SKM-1 (cell line): ENCODE measurements at regions not wholly inside any gene's neighbourhood (a gene's known extent, or its start where the extent isn't known, plus 50 kb on each side); places are given as distances from the start of the nearest gene placed in this dataset.

ENCODE experiments used
- DNase-seq: peaks from one replicate; lab custom pipeline; 2025; ENCODE audit not compliant: unreplicated experiment; lab: John Stamatoyannopoulos, UW

GRCh38 chr3:30203301-30203700 is 403.1 kb upstream of the TGFBR2 start:
- DNase-seq: no peak

GRCh38 chr3:30204126-30204525 is 402.3 kb upstream of the TGFBR2 start:
- no peak for DNase-seq

DNA sequence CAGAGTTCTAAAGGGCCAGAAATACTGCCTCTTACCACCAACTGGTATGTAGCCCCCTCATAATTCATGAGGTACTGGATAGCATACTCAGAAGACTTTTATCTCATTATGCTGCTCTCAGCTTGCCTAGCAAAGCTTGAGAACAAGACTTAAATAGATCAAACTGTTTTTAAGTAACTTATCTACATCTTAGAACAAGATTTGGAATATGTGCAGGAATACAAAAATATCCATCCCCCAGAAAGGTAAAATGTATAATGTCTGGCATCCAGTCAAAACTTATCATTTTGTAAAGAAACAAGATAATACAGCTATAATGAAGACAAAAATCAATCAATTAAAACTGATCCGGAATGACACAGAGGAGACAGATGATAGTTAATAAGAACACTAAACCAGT is 400.4 kb upstream of the TGFBR2 start:
- no peak for DNase-seq

DNA sequence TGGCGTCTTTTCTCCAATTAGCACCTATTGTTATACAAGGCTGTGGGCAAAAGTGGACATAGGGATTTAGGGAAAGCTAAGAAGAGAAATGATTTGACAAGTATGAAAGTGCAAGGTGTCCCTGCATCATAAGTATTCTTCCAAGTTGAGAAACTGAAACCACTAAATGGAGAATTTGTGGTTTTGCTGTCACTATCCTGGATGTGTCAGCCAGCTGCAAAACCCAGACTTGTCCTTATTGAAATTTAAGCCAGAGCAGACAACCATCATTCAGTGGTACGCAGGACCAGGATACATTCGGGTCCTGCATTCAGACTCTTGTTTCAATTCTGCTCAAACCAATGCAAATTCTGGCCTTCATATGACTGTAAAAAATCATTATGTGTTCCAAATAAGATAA is 384.8 kb upstream of the TGFBR2 start:
- peak; percentile 51 for DNase-seq

DNA sequence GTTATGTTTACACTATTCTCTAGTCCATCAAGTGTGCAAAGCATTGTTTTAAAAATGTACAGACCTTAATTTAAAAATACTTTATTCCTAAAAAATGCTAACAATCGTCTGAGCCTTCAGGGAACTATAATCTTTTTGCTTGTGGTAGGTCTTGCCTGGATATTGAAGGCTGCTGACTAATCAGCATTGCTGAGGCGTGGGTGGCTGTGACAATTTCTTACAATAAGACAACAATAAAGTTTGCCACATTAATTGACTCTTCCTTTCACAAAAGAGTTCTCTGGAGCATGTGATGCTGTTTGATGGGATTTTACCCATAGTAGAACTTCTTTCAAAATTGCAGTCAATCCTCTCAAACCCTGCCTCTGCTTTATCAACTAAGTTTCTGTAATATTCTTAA is 384.0 kb upstream of the TGFBR2 start:
- DNase-seq: no peak

GRCh38 chr3:30225021-30225420 is 381.4 kb upstream of the TGFBR2 start:
- DNase-seq: no peak

GRCh38 chr3:30226601-30227151 is 379.7 kb upstream of the TGFBR2 start:
- no peak for DNase-seq

GRCh38 chr3:30227571-30228301 is 378.7 kb upstream of the TGFBR2 start:
- peak; percentile 73 for DNase-seq

GRCh38 chr3:30228302-30228631 is 378.1 kb upstream of the TGFBR2 start:
- DNase-seq: no peak

- no peak for DNase-seq
Observed at GRCh38 chr3:30231277-30232141, 374.9 kb upstream of the TGFBR2 start.

DNA sequence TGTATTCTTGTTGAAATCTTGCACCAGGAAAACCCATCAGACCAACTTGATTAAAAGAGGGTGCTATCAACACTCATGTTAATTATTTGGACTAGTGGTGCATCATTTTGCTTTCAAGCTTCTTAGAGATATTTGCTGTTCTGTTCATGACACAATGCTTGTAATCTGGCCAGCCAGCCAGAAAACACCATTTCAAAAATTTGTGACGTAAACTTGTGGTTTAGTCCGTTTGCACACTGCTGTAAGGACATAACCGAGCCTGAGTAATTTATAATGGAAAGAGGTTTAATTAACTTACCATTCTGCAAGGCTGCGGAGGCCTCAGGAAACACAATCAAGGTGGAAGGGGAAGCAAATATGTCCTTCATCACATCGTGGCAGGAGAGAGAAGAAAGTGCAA is 374.3 kb upstream of the TGFBR2 start:
- no peak for DNase-seq

GRCh38 chr3:30233913-30234646 is 372.3 kb upstream of the TGFBR2 start:
- no peak for DNase-seq

GRCh38 chr3:30236011-30236410 is 370.4 kb upstream of the TGFBR2 start:
- DNase-seq: no peak

DNA sequence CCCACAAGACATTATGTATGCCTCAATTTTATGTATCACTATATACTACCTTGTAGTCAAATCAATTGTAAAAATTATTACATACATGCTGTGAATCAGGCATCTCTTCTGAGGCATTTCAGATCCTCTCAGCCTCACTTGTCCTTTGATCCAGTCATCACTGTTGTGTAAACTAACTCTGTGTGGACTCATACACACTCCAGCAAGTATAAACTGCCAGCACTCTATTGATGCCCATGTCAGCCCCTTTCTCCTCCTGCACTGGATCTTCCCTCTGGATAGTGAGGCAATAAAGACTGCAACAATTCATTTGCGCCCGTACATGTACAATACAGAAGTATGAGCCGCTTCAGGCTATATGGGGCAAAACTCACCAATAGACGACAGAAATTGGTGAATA is 364.7 kb upstream of the TGFBR2 start:
- no peak for DNase-seq

DNA sequence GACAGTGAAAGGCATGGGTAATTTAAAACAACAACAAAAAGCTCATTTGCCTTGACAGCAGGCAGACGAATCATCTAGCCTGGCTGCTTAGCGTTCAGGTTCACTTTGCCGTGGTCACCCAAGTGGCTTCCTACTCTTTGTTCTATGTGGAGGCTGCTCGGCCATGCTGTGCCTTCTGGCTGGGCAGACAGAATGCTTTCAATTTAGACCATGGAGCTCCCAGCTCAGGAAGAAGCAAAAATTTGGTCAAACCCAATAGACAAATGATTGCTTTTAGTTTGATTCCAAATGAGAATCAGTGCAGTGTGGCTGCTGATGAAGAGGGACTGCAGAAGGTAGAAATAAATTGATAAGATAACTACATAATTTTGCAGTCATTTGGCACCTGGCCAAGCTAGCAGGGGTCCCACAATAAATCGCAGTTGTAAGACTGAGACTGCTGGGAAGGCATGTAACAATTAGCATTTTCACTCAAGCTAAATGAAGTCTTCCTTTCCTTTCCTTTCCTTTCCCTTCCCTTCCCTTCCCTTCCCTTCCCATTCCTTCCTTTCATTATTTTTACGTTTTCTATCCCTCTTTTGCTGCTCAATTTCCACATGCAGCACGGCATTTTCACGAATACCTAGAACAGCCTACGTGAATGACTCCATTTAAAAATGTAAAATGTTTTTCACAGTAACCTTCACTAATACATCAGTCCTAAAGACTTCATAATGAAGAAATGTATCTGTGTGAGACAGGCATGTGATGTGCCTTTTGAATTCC is 360.4 kb upstream of the TGFBR2 start:
- DNase-seq: no peak

DNA sequence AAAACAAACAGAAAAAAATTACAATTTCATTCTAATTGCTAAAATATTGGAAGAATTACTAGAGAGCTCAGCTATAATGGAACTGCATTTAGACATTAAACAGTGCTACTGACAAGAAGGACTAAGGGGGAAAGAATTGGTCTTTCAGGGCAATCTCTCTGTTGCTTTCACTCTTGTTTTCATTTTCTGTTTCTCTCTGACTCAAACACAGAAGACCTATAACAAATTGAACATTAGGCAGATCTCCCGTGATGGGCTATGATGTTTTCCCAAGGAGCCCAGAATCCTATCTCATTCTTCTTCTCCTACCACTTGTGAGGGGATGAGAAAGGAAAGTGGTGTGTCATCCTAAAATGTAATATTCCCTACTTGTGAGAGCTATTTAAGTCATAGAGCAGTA is 358.0 kb upstream of the TGFBR2 start:
- DNase-seq: no peak

GRCh38 chr3:30252474-30252873 is 353.9 kb upstream of the TGFBR2 start:
- no peak for DNase-seq

GRCh38 chr3:30253832-30254231 is 352.6 kb upstream of the TGFBR2 start:
- no peak for DNase-seq

DNA sequence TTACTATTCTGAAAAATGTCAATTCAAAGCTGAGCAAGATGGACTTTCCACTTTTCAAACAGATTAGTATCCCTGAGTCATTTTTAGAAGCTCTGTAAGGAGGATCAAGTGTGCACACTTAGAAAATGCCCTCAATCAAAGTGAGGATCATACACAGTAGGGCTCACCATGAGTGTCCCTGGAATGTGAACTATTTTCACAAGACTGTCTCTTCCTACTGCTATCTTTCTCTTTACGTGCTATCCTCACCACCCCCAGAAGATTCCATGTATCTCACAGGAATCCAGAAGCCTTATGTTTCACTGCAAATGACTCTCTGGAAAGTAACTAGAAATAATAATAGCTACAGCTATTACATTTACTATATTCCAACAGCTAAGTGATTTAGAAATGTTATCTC is 349.9 kb upstream of the TGFBR2 start:
- no peak for DNase-seq

DNA sequence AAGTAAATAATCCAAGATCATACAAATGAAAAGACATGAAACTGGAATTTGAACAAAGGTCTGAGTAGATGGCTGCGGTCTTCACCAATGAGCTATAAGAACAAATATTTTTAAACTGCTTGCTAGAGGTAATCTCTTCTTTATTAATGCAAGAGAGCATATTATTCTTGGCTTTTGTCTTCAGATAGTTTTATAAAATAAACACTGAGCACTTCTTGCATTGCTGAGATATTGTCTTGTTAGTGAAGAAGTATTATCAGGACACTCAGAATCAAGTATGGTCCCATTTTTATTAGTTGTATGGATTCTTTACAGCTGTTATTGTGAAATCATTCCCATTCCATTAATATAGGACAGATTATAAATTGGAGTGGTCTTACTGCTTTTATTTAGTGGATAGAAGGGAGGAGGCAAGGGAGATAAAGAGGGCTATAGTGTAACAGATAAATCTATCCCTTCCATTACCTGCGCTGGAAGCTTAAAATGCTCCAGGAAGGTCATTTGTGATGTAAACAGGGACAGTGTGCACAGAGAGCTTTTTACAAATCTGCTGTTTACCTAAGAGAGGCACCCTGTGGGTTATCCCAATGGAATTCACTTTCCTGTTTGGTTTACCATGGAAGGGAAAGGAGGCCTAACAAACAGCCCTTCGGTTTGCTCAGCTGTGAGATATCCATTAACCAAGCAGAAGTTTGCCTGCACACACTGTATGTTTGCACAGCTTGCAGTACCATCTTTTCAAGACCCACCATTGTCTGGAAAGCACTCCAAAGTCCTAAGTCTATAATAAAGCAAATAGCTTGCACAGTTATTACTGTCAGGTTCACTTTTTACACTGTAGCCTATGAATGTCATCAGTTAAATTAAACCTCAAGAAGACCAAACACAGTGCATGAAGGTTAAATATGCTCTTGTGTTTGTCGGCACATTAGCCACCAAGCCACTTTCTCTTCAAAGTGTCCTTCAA is 347.7 kb upstream of the TGFBR2 start:
- DNase-seq: no peak
